RWPE2 (cell line): ENCODE measurements at regions not wholly inside any gene's neighbourhood (a gene's known extent, or its start where the extent isn't known, plus 50 kb on each side); places are given as distances from the start of the nearest gene placed in this dataset.

Experiments
- ATAC-seq: fragments of 200-7000 bp; cut with Tn5 transposase; 3 replicates; pipeline ENCODE4 v1.9.1; 2021; ENCODE audit warnings: low read depth
- DNase-seq: peaks from one replicate; pipeline ENCODE4 v3.0.0-alpha.2; 2020; ENCODE audit warnings: low spot score
- H3K27ac ChIP-seq: fragments of 450-650 bp; 2 replicates; pipeline ENCODE4 v1.5.1; 2017; ENCODE audit warnings: mild to moderate bottlenecking; ENCODE audit not compliant: poor library complexity, severe bottlenecking
- H3K27me3 ChIP-seq: fragments of 250-450 bp; sonication (Bioruptor Pico); 2 replicates; pipeline ENCODE4 v1.5.1; 2021; ENCODE audit warnings: mild to moderate bottlenecking, moderate library complexity; ENCODE audit not compliant: insufficient read depth, poor library complexity, severe bottlenecking
- H3K36me3 ChIP-seq: fragments of 250-450 bp; sonication (Bioruptor Pico); 2 replicates; pipeline ENCODE4 v1.5.1; 2020; ENCODE audit warnings: low read depth, mild to moderate bottlenecking, moderate library complexity
- H3K4me1 ChIP-seq: fragments of 250-450 bp; sonication (Bioruptor Pico); 2 replicates; pipeline ENCODE4 v1.5.1; 2021; ENCODE audit warnings: mild to moderate bottlenecking, moderate library complexity; ENCODE audit not compliant: insufficient read depth, poor library complexity, severe bottlenecking
- H3K4me3 ChIP-seq: fragments of 250-450 bp; sonication (Bioruptor Pico); 2 replicates; pipeline ENCODE4 v1.5.1; 2021; ENCODE audit warnings: mild to moderate bottlenecking, moderate library complexity; ENCODE audit not compliant: severe bottlenecking
- H3K9me3 ChIP-seq: fragments of 250-450 bp; sonication (Bioruptor Pico); 2 replicates; pipeline ENCODE4 v1.5.1; 2021; ENCODE audit warnings: mild to moderate bottlenecking, moderate library complexity; ENCODE audit not compliant: severe bottlenecking
- TF ChIP-seq, protein P1 (sequence below): fragments of 450-650 bp; IDR thresholded peaks from one replicate; pipeline ENCODE4 v1.5.1; 2017; ENCODE audit warnings: mild to moderate bottlenecking, moderate library complexity; ENCODE audit not compliant: poor library complexity, severe bottlenecking

DNA sequence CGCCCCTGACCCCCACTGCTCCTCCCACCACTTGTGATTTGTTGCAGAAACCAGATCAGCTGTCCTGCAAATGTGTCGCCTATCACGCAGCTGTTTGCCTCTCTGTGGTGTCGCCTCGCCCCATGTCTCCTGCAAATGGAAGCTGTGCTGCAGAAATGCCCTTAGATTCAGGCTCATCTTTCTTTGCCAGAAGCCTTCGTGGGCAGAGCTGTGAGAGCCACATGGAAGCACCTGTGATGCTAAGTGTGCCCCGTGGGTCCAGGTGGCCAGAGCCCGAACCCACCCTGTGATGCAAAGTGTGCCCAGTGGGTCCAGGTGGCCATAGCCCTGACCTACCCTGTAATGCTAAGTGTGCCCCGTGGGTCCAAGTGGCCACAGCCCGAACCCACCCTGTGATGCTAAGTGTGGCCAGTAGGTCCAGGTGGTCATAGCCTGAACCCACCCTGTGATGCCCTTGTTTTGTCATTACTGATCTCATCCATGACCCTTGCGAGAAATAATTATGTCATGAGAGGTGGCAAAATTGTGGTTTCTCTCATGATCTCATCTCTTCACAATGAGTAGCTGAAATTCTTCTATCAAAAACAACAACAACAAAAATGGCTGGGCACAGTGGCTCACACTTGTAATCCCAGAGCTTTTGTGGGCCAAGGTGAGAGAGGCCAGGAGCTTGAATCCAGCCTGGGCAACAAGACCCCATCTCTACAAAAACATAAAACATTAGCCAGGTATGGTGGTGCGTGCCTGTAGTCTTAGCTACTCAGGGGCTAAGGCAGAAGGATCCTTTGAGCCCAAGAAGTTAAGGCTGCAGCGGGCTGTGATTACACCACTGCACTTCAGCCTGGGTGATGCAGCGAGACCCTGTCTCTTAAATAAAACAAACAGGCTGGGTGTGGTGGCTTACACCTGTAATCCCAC lies 187.4 kb downstream of the GOLGA6L6 start:
- Histone ChIP-seq H3K4me1 (no peaks in the 10 kb centered on the region), H3K9me3 (no peaks in the 10 kb centered on the region), H3K36me3 (no peaks in the 10 kb centered on the region), H3K4me3 (no peak overlapping the region), H3K27me3 (peaks cover 2% of the 10 kb centered on the region), H3K27ac (no peak overlapping the region)
- TF ChIP-seq, protein P1, sequence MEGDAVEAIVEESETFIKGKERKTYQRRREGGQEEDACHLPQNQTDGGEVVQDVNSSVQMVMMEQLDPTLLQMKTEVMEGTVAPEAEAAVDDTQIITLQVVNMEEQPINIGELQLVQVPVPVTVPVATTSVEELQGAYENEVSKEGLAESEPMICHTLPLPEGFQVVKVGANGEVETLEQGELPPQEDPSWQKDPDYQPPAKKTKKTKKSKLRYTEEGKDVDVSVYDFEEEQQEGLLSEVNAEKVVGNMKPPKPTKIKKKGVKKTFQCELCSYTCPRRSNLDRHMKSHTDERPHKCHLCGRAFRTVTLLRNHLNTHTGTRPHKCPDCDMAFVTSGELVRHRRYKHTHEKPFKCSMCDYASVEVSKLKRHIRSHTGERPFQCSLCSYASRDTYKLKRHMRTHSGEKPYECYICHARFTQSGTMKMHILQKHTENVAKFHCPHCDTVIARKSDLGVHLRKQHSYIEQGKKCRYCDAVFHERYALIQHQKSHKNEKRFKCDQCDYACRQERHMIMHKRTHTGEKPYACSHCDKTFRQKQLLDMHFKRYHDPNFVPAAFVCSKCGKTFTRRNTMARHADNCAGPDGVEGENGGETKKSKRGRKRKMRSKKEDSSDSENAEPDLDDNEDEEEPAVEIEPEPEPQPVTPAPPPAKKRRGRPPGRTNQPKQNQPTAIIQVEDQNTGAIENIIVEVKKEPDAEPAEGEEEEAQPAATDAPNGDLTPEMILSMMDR = no peak
- DNase-seq (peak; percentile 75), ATAC-seq (no peak)

DNA sequence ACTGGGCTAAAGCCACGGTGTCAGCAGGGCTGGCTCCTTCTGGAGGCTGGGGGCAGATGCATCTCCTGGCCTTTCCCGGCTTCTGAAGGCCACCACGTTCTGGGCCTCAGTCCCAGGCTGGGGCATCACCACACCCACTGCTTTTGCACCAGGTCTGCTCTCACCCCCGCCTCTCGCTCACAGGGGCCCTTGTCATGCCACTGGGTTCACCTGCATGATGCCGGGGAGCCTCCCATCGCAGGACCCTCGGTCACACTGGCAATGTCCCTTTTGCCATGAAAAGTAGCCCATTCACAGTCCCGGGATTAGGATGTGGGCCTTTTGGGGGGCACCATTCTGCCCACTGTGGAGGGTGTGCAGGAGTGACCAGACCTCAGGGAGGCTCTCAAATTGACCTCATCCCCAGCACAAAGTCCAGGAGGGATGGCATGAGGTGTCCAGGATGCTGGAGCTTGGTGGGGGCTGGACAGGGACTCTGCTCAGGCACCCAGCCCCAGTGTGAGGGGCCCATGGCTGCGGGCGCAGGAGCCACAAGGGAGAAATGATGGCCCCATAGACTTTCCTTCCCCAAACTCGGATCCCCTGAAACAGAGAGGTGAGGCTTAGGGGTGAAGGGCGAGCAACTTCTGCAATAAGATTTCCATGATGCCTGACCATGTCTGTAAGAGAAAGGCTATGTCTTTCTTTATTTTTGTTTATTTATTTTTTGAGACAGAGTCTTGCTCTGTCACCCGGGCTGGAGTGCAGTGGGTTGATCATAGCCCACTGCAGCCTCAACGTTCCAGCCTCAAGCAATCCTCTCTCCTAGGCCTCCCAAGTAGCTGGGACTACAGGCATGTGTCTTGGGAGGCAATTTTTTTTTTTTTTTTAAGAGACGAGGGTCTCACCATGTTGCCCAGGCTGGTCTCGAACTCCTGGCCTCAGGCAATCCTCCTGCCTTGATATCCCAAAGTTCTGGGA lies 189.1 kb downstream of the GOLGA6L6 start:
- Histone ChIP-seq H3K9me3 (no peaks in the 10 kb centered on the region), H3K27me3 (peaks cover 2% of the 10 kb centered on the region), H3K27ac (no peak overlapping the region), H3K4me1 (no peaks in the 10 kb centered on the region), H3K36me3 (no peaks in the 10 kb centered on the region), H3K4me3 (no peak overlapping the region)
- ATAC-seq = no peak
- peak; percentile 75 for DNase-seq
- TF ChIP-seq, protein P1 = no peak

- no peak overlapping the region for H3K27ac ChIP-seq
- H3K4me3 ChIP-seq = no peak overlapping the region
- DNase-seq = peak; percentile 79
- no peaks in the 10 kb centered on the region for H3K4me1 ChIP-seq
- TF ChIP-seq, protein P1 = no peak
- no peaks in the 10 kb centered on the region for H3K9me3 ChIP-seq
- H3K27me3 ChIP-seq = peaks cover 2% of the 10 kb centered on the region
- H3K36me3 ChIP-seq = no peaks in the 10 kb centered on the region
- no peak for ATAC-seq
Observed at GRCh38 chr15:20351448-20351971, 190.1 kb downstream of the GOLGA6L6 start.

DNA sequence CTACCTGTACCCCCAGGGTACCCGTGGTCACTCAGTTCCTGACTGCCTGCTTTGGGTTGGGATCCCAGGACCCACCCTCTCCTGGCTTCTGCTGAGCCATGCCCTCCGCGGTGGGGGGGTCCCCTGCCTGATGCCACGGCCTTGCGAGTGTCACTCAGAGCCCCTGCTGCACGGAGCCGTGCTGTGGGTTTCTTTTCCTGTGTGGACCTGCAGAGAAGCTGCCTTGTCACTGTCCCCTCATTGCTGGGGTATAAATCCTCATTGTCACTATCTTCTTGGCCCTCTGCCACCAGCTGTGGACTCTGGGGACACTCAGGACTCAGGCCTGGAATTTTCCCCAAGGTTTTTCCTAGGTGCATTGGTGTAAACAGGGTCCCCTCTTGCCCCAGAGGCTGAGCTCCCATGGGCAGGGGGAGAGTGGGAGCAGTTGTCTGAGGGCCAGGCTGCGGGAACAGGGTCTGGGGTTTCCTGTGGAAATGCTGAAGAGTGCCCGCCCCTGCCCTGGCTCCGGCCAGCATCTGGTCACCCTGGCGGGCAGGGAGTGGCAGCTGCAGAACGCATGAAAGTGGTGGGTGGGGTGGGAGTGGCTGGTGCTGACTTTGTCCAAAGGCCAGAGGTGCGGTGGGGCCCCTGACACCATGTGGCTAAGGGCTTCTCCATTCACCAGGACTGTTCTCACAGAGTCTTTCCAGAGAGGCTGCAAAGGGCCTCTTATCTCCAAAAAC lies 191.7 kb downstream of the GOLGA6L6 start:
- no peak for ATAC-seq
- peaks cover 2% of the 10 kb centered on the region for H3K27me3 ChIP-seq
- H3K9me3 ChIP-seq = no peaks in the 10 kb centered on the region

More for the DNA sequence above, 191.7 kb downstream of the GOLGA6L6 start:
- TF ChIP-seq, protein P1 = no peak
- no peak overlapping the region for H3K4me3 ChIP-seq
- peak; percentile 80 for DNase-seq
- no peak overlapping the region for H3K27ac ChIP-seq
- no peaks in the 10 kb centered on the region for H3K4me1 ChIP-seq
- H3K36me3 ChIP-seq = no peaks in the 10 kb centered on the region
